IMR-90 (cell line): ENCODE measurements at regions not wholly inside any gene's neighbourhood (a gene's known extent, or its start where the extent isn't known, plus 50 kb on each side); places are given as distances from the start of the nearest gene placed in this dataset.

Experiments used
- ATAC-seq: fragments of 200-7000 bp; cut with Tn5 transposase; 2 replicates; pipeline ENCODE4 v1.9.1; 2020; ENCODE audit warnings: low read depth, mild to moderate bottlenecking, moderate library complexity
- BruUV-seq: library from RNA; stranded (reverse); fragments of 400-500 nt; replicated peaks from 2 replicates; lab custom pipeline; 2021; lab: Mats Ljungman, UMichigan
- CTCF ChIA-PET: fragments of 300-600 bp; formaldehyde crosslinking; extraction: SDS; loops from one replicate; lab custom pipeline; 2021; ENCODE audit warnings: antibody characterized with exemption; lab: Yijun Ruan, JAX
- POLR2A ChIA-PET: fragments of 300-600 bp; sonication (Branson Sonifier 250); formaldehyde crosslinking; loops from one replicate; lab custom pipeline; 2022; ENCODE audit warnings: antibody characterized with exemption; ENCODE audit not compliant: unreplicated experiment; lab: Charles Lee
- DNase-seq: peaks from one replicate; pipeline ENCODE4 v3.0.0; 2013
- H2AFZ ChIP-seq: replicated peaks from 2 replicates; pipeline ENCODE3; 2013; ENCODE audit warnings: low read length, mild to moderate bottlenecking; ENCODE audit not compliant: poor library complexity
- H2AK5ac ChIP-seq: 2 replicates; pipeline ENCODE4 v1.6.1; 2013; ENCODE audit warnings: low read depth, low read length, inconsistent platforms
- H2AK9ac ChIP-seq: replicated peaks from 2 replicates; pipeline ENCODE3; 2013; ENCODE audit warnings: mild to moderate bottlenecking, low read depth, low read length, moderate library complexity; ENCODE audit not compliant: poor library complexity
- H2BK120ac ChIP-seq: 2 replicates; pipeline ENCODE4 v1.6.1; 2013; ENCODE audit warnings: low read depth, low read length, inconsistent platforms
- H2BK15ac ChIP-seq: 3 replicates; pipeline ENCODE4 v1.6.1; 2013; ENCODE audit warnings: low read depth, low read length, inconsistent platforms
- H2BK20ac ChIP-seq: 2 replicates; pipeline ENCODE4 v1.6.1; 2013; ENCODE audit warnings: low read depth, mild to moderate bottlenecking, inconsistent platforms, low read length, moderate library complexity
- H2BK5ac ChIP-seq: 2 replicates; pipeline ENCODE4 v1.6.1; 2013; ENCODE audit warnings: mild to moderate bottlenecking, low read depth, low read length, inconsistent platforms; ENCODE audit not compliant: poor library complexity, severe bottlenecking
- H3K14ac ChIP-seq: replicated peaks from 2 replicates; pipeline ENCODE4 v1.6.1; 2013; ENCODE audit warnings: low read depth, low read length, inconsistent platforms
- H3K18ac ChIP-seq: 2 replicates; pipeline ENCODE4 v1.6.1; 2013; ENCODE audit warnings: low read depth, low read length, control low read depth
- H3K23ac ChIP-seq: 2 replicates; pipeline ENCODE4 v1.6.1; 2013; ENCODE audit warnings: low read depth, low read length, inconsistent platforms
- H3K27ac ChIP-seq: 2 replicates; pipeline ENCODE4 v1.5.1; 2013; ENCODE audit warnings: mild to moderate bottlenecking, control low read depth, low read length; ENCODE audit not compliant: insufficient read depth
- H3K27me3 ChIP-seq: 2 replicates; pipeline ENCODE4 v1.6.1; 2013; ENCODE audit warnings: low read length; ENCODE audit not compliant: control insufficient read depth, insufficient read depth
- H3K36me3 ChIP-seq: 2 replicates; pipeline ENCODE4 v1.6.1; 2013; ENCODE audit warnings: low read length, mixed read lengths; ENCODE audit not compliant: control insufficient read depth, insufficient read depth
- H3K4ac ChIP-seq: 2 replicates; pipeline ENCODE4 v1.6.1; 2013; ENCODE audit warnings: low read depth, low read length, inconsistent platforms
- H3K4me1 ChIP-seq: 2 replicates; pipeline ENCODE4 v1.6.1; 2013; ENCODE audit warnings: low read length, mixed read lengths; ENCODE audit not compliant: control insufficient read depth, insufficient read depth
- H3K4me2 ChIP-seq: 2 replicates; pipeline ENCODE4 v1.6.1; 2013; ENCODE audit warnings: low read depth, mild to moderate bottlenecking, control low read depth, low read length, moderate library complexity
- H3K4me3 ChIP-seq: 2 replicates; pipeline ENCODE4 v1.5.1; 2013; ENCODE audit warnings: low read depth, mild to moderate bottlenecking, control low read depth, low read length, moderate library complexity; ENCODE audit not compliant: insufficient read depth
- H3K56ac ChIP-seq: 2 replicates; pipeline ENCODE4 v1.6.1; 2013; ENCODE audit warnings: low read length, inconsistent platforms; ENCODE audit not compliant: insufficient read depth; ENCODE audit errors: extremely low read depth
- H3K79me1 ChIP-seq, 2 experiments: 2 replicates each; pipeline ENCODE4 v1.6.1; 2013; ENCODE audit warnings: low read length in 2 of 2, inconsistent platforms in 1 of 2, low read depth in 1 of 2
- H3K9ac ChIP-seq: 2 replicates; pipeline ENCODE4 v1.6.1; 2013; ENCODE audit warnings: low read depth, low read length, control low read depth
- H3K9me1 ChIP-seq: 2 replicates; pipeline ENCODE4 v1.6.1; 2013; ENCODE audit warnings: low read length, inconsistent platforms; ENCODE audit not compliant: insufficient read depth
- H3K9me3 ChIP-seq: 2 replicates; pipeline ENCODE4 v1.6.1; 2013; ENCODE audit warnings: low read length; ENCODE audit not compliant: control insufficient read depth, insufficient read depth
- H4K20me1 ChIP-seq: 2 replicates; pipeline ENCODE4 v1.6.1; 2013; ENCODE audit warnings: low read length, inconsistent platforms; ENCODE audit not compliant: insufficient read depth
- H4K5ac ChIP-seq: 2 replicates; pipeline ENCODE4 v1.6.1; 2013; ENCODE audit warnings: mild to moderate bottlenecking, low read depth, low read length, control low read depth
- H4K8ac ChIP-seq, 2 experiments: 2 replicates each; pipeline ENCODE4 v1.6.1; 2013; ENCODE audit warnings: low read depth in 2 of 2, low read length in 2 of 2, control low read depth in 1 of 2, inconsistent platforms in 1 of 2
- H4K91ac ChIP-seq: 2 replicates; pipeline ENCODE4 v1.6.1; 2013; ENCODE audit warnings: low read depth, low read length, inconsistent platforms; ENCODE audit not compliant: insufficient read depth
- FOS ChIP-seq: fragments of 150-350 bp; IDR thresholded peaks from 2 replicates; pipeline ENCODE4 v1.6.1; 2016; ENCODE audit warnings: low read depth, low read length
- MAZ ChIP-seq: IDR thresholded peaks from 2 replicates; pipeline ENCODE4 v1.6.1; 2012; ENCODE audit warnings: low read depth, mild to moderate bottlenecking, low read length, improper control_type of control experiment, moderate library complexity, borderline replicate concordance
- MXI1 ChIP-seq: IDR thresholded peaks from 2 replicates; pipeline ENCODE4 v1.6.1; 2012; ENCODE audit warnings: low read depth, mild to moderate bottlenecking, low read length, moderate library complexity, borderline replicate concordance
- NFE2L2 ChIP-seq: fragments of 150-350 bp; IDR thresholded peaks from 2 replicates; pipeline ENCODE4 v1.6.1; 2016; ENCODE audit warnings: low read depth, mild to moderate bottlenecking, low read length
- RAD21 ChIP-seq: IDR thresholded peaks from 2 replicates; pipeline ENCODE4 v1.6.1; 2012; ENCODE audit warnings: low read length, improper control_type of control experiment
- RFX5 ChIP-seq: IDR thresholded peaks from 2 replicates; pipeline ENCODE4 v1.8.0; 2012; ENCODE audit warnings: low read depth, mild to moderate bottlenecking, low read length, moderate library complexity
- SMC3 ChIP-seq: fragments of 150-350 bp; IDR thresholded peaks from 2 replicates; pipeline ENCODE4 v1.6.1; 2016; ENCODE audit warnings: low read depth, mild to moderate bottlenecking, antibody characterized with exemption, low read length, moderate library complexity
- USF2 ChIP-seq: fragments of 150-350 bp; IDR thresholded peaks from 2 replicates; pipeline ENCODE4 v1.6.1; 2017; ENCODE audit warnings: mild to moderate bottlenecking, antibody characterized with exemption, low read length, low read depth
- WGBS, 2 experiments: methylation state at CpG; one replicate each; pipeline versions ENCODE4 v1.1.5 to v1.1.7; 2013; ENCODE audit warnings: missing lambda C conversion rate in 2 of 2; ENCODE audit not compliant: insufficient read length in 1 of 2; ENCODE audit errors: extremely low coverage in 2 of 2; 5-methylcytosine and 5-hydroxymethylcytosine counted together
- dilution Hi-C: fragments of 300-500 bp; cut with HindIII; formaldehyde crosslinking; loops from one replicate; pipeline ENCODE4 v1.14.3; 2018; ENCODE audit warnings: low sequenced_read_pairs; ENCODE audit not compliant: unreplicated experiment
- in situ Hi-C: fragments of 300-500 bp; cut with MboI; formaldehyde crosslinking; loops from 3 replicates; pipeline ENCODE4 v1.14.3; 2019; ENCODE audit warnings: low sequenced_read_pairs, inconsistent platforms, mixed read lengths
- intact Hi-C: fragments of 100-400 bp; cut with micrococcal nuclease; formaldehyde crosslinking; loops from 2 replicates; pipeline ENCODE4 v1.10.0; 2022
- TF ChIP-seq, protein P1 (sequence below): conservative IDR thresholded peaks from 2 replicates; pipeline ENCODE4 v1.5.1; 2012; ENCODE audit warnings: mild to moderate bottlenecking, low read depth, low read length, improper control_type of control experiment

DNA sequence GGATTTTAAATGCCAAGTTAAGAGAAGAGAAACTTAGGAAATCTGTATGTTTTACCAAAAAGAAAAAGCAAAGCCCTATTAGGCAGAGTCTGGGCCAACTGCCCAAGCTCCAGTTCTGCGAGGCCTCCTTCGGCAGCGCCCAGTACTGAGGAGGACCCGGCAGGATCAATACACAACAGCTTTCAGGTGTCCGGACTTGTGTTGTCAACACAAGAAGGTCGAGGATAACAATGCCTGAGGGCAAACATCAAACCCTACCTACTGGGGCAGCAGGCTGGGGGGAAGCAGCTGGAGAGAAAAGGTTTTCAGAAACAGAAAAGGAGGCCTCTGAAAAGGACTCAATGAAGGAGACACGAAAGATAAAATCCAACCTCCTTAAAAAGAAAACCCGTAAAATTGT, 98.1 kb upstream of the GJB5 start:
- H2BK20ac ChIP-seq: no peak overlapping the region
- H3K4me1 ChIP-seq: no peaks in the 10 kb centered on the region
- H2BK120ac ChIP-seq: no peak overlapping the region
- H4K8ac ChIP-seq: no peak overlapping the region
- in situ Hi-C loops (no loop called here), dilution Hi-C loops (no loop called here), intact Hi-C loops (no loop called here)
- H2AFZ ChIP-seq: no peak overlapping the region
- H3K4ac ChIP-seq: no peak overlapping the region
- ATAC-seq: no peak
- no peaks in the 10 kb centered on the region for H4K20me1 ChIP-seq
- no peaks in the 10 kb centered on the region for H3K9me1 ChIP-seq
- ChIA-PET POLR2A (no interaction called here), CTCF (no interaction called here)
- no peak overlapping the region for H2AK5ac ChIP-seq
- H3K4me3 ChIP-seq: no peak overlapping the region
- H2BK15ac ChIP-seq: no peak overlapping the region
- H4K5ac ChIP-seq: no peak overlapping the region
- H3K18ac ChIP-seq: no peak overlapping the region
- H3K9ac ChIP-seq: no peak overlapping the region
- DNase-seq: no peak
- no peak overlapping the region for H2AK9ac ChIP-seq
- H3K23ac ChIP-seq: no peak overlapping the region
- TF ChIP-seq SMC3 (no peak), MAZ (no peak), MXI1 (no peak), USF2 (no peak), RFX5 (no peak), FOS (no peak), RAD21 (no peak), NFE2L2 (no peak)
- TF ChIP-seq, protein P1, sequence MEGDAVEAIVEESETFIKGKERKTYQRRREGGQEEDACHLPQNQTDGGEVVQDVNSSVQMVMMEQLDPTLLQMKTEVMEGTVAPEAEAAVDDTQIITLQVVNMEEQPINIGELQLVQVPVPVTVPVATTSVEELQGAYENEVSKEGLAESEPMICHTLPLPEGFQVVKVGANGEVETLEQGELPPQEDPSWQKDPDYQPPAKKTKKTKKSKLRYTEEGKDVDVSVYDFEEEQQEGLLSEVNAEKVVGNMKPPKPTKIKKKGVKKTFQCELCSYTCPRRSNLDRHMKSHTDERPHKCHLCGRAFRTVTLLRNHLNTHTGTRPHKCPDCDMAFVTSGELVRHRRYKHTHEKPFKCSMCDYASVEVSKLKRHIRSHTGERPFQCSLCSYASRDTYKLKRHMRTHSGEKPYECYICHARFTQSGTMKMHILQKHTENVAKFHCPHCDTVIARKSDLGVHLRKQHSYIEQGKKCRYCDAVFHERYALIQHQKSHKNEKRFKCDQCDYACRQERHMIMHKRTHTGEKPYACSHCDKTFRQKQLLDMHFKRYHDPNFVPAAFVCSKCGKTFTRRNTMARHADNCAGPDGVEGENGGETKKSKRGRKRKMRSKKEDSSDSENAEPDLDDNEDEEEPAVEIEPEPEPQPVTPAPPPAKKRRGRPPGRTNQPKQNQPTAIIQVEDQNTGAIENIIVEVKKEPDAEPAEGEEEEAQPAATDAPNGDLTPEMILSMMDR: no peak
- no peaks in the 10 kb centered on the region for H3K79me1 ChIP-seq
- H4K91ac ChIP-seq: no peak overlapping the region
- H3K27me3 ChIP-seq: no peaks in the 10 kb centered on the region
- peaks cover 6% of the 10 kb centered on the region; the same call in 1 of the 2 replicates for H3K9me3 ChIP-seq
- no CpG with 5 or more reads among the region's 8 CpGs for WGBS, 2 experiments
- H3K14ac ChIP-seq: no peak overlapping the region
- H3K56ac ChIP-seq: no peak overlapping the region
- no peak overlapping the region for H3K27ac ChIP-seq
- no peaks in the 10 kb centered on the region for H3K36me3 ChIP-seq
- H3K4me2 ChIP-seq: no peak overlapping the region
- H2BK5ac ChIP-seq: no peak overlapping the region
- BruUV-seq: no TSS peak
